ENCODE measurements at regions not wholly inside any gene's neighbourhood (a gene's known extent, or its start where the extent isn't known, plus 50 kb on each side); places are given as distances from the start of the nearest gene placed in this dataset.

DNA sequence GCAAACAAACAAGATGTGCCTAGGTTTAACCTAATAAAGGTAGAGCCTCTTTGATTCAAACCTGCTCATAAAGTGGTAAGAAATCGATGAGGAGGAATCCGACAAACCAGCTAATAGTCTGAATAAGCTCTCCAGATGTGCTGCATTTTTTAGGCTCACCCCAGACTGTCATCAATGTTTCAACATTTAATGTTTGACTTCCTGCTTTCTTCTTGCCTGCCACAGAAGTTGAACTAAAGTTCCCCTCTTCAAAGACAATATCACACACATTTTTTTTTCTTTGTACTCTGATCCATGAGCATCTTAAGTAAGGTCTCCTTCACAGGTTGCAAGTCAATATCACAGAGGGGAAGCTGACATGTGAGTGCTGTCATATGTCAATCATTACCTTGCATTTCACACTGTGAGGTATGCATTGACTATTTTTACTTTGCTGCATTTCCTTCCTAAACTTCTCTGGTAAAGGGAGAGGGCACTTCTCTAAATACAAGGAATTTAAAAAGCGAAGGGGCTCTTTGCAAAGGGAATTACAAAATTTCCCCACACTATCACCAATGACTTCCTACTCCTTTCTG is 172.3 kb upstream of the MCTP2 start:
- Histone ChIP-seq H3K4me3 (replicated peaks; ENCODE audit: insufficient read depth, low read length) (no peak overlapping the region), H3K27me3 (ENCODE audit: insufficient read depth, poor library complexity, severe bottlenecking) (no peaks in the 10 kb centered on the region), H3K27ac (replicated peaks) (no peak overlapping the region)
- no peak for DNase-seq (ENCODE audit: low read depth in 1 of 2, low spot score in 1 of 2)
- no peak for TF ChIP-seq POLR2AphosphoS5 (IDR thresholded peaks at IDR 0.05; ENCODE audit: low read depth)
- TF ChIP-seq, protein P1, sequence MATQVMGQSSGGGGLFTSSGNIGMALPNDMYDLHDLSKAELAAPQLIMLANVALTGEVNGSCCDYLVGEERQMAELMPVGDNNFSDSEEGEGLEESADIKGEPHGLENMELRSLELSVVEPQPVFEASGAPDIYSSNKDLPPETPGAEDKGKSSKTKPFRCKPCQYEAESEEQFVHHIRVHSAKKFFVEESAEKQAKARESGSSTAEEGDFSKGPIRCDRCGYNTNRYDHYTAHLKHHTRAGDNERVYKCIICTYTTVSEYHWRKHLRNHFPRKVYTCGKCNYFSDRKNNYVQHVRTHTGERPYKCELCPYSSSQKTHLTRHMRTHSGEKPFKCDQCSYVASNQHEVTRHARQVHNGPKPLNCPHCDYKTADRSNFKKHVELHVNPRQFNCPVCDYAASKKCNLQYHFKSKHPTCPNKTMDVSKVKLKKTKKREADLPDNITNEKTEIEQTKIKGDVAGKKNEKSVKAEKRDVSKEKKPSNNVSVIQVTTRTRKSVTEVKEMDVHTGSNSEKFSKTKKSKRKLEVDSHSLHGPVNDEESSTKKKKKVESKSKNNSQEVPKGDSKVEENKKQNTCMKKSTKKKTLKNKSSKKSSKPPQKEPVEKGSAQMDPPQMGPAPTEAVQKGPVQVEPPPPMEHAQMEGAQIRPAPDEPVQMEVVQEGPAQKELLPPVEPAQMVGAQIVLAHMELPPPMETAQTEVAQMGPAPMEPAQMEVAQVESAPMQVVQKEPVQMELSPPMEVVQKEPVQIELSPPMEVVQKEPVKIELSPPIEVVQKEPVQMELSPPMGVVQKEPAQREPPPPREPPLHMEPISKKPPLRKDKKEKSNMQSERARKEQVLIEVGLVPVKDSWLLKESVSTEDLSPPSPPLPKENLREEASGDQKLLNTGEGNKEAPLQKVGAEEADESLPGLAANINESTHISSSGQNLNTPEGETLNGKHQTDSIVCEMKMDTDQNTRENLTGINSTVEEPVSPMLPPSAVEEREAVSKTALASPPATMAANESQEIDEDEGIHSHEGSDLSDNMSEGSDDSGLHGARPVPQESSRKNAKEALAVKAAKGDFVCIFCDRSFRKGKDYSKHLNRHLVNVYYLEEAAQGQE (IDR thresholded peaks at IDR 0.05; ENCODE audit: insufficient replicate concordance, low read depth) = no peak

DNA sequence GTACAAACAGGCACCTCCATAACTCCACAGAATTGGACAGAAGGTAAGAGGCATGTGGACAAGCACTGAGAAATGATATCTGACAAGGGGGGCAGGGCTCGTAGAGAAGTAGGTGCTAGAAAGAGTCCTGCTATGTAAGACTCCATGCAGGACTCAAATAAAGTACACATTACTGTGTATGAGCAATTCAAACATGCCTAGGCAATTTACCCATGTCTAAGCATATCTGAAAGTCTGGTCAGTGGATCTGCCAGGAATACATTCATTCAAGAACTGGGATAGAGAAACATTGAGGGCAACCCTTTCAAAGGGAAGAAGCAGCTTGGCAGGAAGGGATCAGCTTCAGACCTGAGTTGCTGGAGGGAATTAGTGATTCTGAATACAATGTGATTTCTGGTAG is 174.1 kb upstream of the MCTP2 start:
- Histone ChIP-seq H3K27ac (replicated peaks) (no peak overlapping the region), H3K27me3 (ENCODE audit: insufficient read depth, poor library complexity, severe bottlenecking) (no peaks in the 10 kb centered on the region), H3K4me3 (replicated peaks; ENCODE audit: insufficient read depth, low read length) (no peak overlapping the region)
- DNase-seq (ENCODE audit: low read depth in 1 of 2, low spot score in 1 of 2) = no peak
- TF ChIP-seq GABPA (IDR thresholded peaks at IDR 0.05; ENCODE audit: low read depth) (no peak), SPI1 (IDR thresholded peaks at IDR 0.05; ENCODE audit: borderline replicate concordance, low read depth) (no peak)

DNA sequence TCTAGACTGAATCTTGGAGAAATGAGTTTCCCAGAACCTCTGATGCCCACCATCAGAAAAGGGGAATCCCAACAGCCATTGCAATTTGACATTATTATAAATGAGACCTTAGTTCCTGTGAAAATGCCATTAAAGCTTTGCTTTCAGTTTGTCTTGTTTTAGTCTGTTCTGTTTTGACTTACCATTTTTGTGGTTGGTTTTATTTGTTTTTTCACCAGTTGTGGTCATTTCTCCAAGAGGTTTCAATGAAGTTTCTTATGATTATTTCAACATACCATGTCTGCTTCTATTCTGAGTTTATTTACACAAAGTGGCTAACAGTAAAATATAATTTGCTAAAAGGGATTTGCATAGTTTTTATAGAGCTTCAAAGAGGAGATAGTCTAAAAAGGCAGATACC is 175.0 kb upstream of the MCTP2 start:
- no peak for TF ChIP-seq POLR2AphosphoS5 (IDR thresholded peaks at IDR 0.05; ENCODE audit: low read depth)
- TF ChIP-seq, protein P2, sequence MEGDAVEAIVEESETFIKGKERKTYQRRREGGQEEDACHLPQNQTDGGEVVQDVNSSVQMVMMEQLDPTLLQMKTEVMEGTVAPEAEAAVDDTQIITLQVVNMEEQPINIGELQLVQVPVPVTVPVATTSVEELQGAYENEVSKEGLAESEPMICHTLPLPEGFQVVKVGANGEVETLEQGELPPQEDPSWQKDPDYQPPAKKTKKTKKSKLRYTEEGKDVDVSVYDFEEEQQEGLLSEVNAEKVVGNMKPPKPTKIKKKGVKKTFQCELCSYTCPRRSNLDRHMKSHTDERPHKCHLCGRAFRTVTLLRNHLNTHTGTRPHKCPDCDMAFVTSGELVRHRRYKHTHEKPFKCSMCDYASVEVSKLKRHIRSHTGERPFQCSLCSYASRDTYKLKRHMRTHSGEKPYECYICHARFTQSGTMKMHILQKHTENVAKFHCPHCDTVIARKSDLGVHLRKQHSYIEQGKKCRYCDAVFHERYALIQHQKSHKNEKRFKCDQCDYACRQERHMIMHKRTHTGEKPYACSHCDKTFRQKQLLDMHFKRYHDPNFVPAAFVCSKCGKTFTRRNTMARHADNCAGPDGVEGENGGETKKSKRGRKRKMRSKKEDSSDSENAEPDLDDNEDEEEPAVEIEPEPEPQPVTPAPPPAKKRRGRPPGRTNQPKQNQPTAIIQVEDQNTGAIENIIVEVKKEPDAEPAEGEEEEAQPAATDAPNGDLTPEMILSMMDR (IDR thresholded peaks at IDR 0.05; ENCODE audit: insufficient read depth, low read length) = no peak
- TF ChIP-seq SPI1 (IDR thresholded peaks at IDR 0.05; ENCODE audit: borderline replicate concordance, low read depth) = no peak
- TF ChIP-seq, protein P1 (IDR thresholded peaks at IDR 0.05; ENCODE audit: insufficient replicate concordance, low read depth) = no peak
- TF ChIP-seq GABPA (IDR thresholded peaks at IDR 0.05; ENCODE audit: low read depth) = no peak
- no peak overlapping the region for H3K4me3 ChIP-seq (replicated peaks; ENCODE audit: insufficient read depth, low read length)
- no peaks in the 10 kb centered on the region for H3K27me3 ChIP-seq (ENCODE audit: insufficient read depth, poor library complexity, severe bottlenecking)
- no peak for DNase-seq (ENCODE audit: low read depth in 1 of 2, low spot score in 1 of 2)
- H3K27ac ChIP-seq (replicated peaks) = no peak overlapping the region

DNA sequence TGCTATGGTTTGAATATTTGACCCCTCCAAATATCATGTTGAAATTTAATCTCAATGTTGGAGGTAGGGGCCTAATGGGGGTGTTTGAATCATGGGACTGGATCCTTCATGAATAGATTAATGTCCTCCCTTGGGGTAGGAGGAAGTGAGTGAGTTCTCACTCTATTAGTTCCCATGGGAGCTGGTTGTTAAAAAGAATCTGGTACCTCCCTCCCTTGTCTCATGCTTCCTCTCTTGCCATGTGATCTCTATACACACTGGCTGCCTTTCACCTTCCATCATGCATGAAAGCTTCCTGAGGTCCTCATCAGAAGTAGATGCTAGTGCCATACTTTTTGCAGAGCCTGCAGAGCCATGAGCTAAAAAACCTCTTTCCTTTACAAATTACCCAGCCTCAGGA is 177.7 kb upstream of the MCTP2 start:
- TF ChIP-seq, protein P2 (IDR thresholded peaks at IDR 0.05; ENCODE audit: insufficient read depth, low read length) = no peak
- TF ChIP-seq SPI1 (IDR thresholded peaks at IDR 0.05; ENCODE audit: borderline replicate concordance, low read depth) (no peak), GABPA (IDR thresholded peaks at IDR 0.05; ENCODE audit: low read depth) (no peak), POLR2AphosphoS5 (IDR thresholded peaks at IDR 0.05; ENCODE audit: low read depth) (no peak)
- TF ChIP-seq, protein P1 (IDR thresholded peaks at IDR 0.05; ENCODE audit: insufficient replicate concordance, low read depth) = no peak
- no peak overlapping the region for H3K4me3 ChIP-seq (replicated peaks; ENCODE audit: insufficient read depth, low read length)
- H3K27ac ChIP-seq (replicated peaks) = no peak overlapping the region
- H3K27me3 ChIP-seq (ENCODE audit: insufficient read depth, poor library complexity, severe bottlenecking) = peaks cover 3% of the 10 kb centered on the region
- DNase-seq (ENCODE audit: low read depth in 1 of 2, low spot score in 1 of 2) = no peak

All from HL-60 (cell line).